Left hindlimb (tissue), 1 donor: ENCODE measurements at regions not wholly inside any gene's neighbourhood (a gene's known extent, or its start where the extent isn't known, plus 50 kb on each side); places are given as distances from the start of the nearest gene placed in this dataset.

ENCODE experiments used
- DNase-seq: peaks from one replicate; pipeline ENCODE4 v3.0.0-alpha.2; 2018

- DNase-seq, result no peak
Measured at GRCh38 chr1:181341026-181341632, 142.2 kb upstream of the CACNA1E start.

- no peak for DNase-seq
Measured at GRCh38 chr1:181344091-181344490, 139.2 kb upstream of the CACNA1E start.

GRCh38 chr1:181345146-181345545 is 138.2 kb upstream of the CACNA1E start:
- no peak for DNase-seq

- DNase-seq, result no peak
Measured at GRCh38 chr1:181347495-181348390, 135.6 kb upstream of the CACNA1E start.

- no peak for DNase-seq
Measured at GRCh38 chr1:181349512-181349911, 133.8 kb upstream of the CACNA1E start.

- DNase-seq, result no peak
Measured at GRCh38 chr1:181350131-181350530, 133.2 kb upstream of the CACNA1E start.

GRCh38 chr1:181351740-181352139 is 131.6 kb upstream of the CACNA1E start:
- no peak for DNase-seq

GRCh38 chr1:181352695-181353094 is 130.6 kb upstream of the CACNA1E start:
- DNase-seq, result no peak

GRCh38 chr1:181353526-181353925 is 129.8 kb upstream of the CACNA1E start:
- no peak for DNase-seq

- no peak for DNase-seq
Measured at GRCh38 chr1:181354865-181355264, 128.5 kb upstream of the CACNA1E start.

GRCh38 chr1:181356505-181357340 is 126.6 kb upstream of the CACNA1E start:
- no peak for DNase-seq

- no peak for DNase-seq
Measured at GRCh38 chr1:181359012-181359411, 124.3 kb upstream of the CACNA1E start.

GRCh38 chr1:181364801-181365200 is 118.5 kb upstream of the CACNA1E start:
- no peak for DNase-seq

- DNase-seq, result no peak
Measured at GRCh38 chr1:181366910-181367309, 116.4 kb upstream of the CACNA1E start.

- DNase-seq, result no peak
Measured at GRCh38 chr1:181369416-181369815, 113.9 kb upstream of the CACNA1E start.

GRCh38 chr1:181383695-181384094 is 99.6 kb upstream of the CACNA1E start:
- DNase-seq, result no peak

- DNase-seq, result no peak
Measured at GRCh38 chr1:181386340-181386739, 97.0 kb upstream of the CACNA1E start.

- no peak for DNase-seq
Measured at GRCh38 chr1:181386951-181387350, 96.4 kb upstream of the CACNA1E start.

- no peak for DNase-seq
Measured at GRCh38 chr1:181387702-181388101, 95.6 kb upstream of the CACNA1E start.

- no peak for DNase-seq
Measured at GRCh38 chr1:181390410-181391077, 92.8 kb upstream of the CACNA1E start.

- no peak for DNase-seq
Measured at GRCh38 chr1:181391301-181391900, 91.9 kb upstream of the CACNA1E start.

GRCh38 chr1:181392133-181392532 is 91.2 kb upstream of the CACNA1E start:
- no peak for DNase-seq
